PC-3 (cell line): ENCODE measurements at regions not wholly inside any gene's neighbourhood (a gene's known extent, or its start where the extent isn't known, plus 50 kb on each side); places are given as distances from the start of the nearest gene placed in this dataset.

Source experiments
- ATAC-seq: fragments of 200-7000 bp; cut with Tn5 transposase; 2 replicates; pipeline ENCODE4 v1.9.1; 2020; ENCODE audit warnings: mild to moderate bottlenecking, moderate library complexity
- BruUV-seq: library from RNA; stranded (reverse); fragments of 400-500 nt; replicated peaks from 2 replicates; lab custom pipeline; 2021; lab: Mats Ljungman, UMichigan
- CTCF ChIA-PET: fragments of 300-600 bp; sonication (Branson Sonifier 250); formaldehyde crosslinking; loops from one replicate; lab custom pipeline; 2022; ENCODE audit warnings: antibody characterized with exemption; lab: Charles Lee
- POLR2A ChIA-PET: fragments of 300-600 bp; sonication (Branson Sonifier 250); formaldehyde crosslinking; loops from one replicate; lab custom pipeline; 2022; ENCODE audit warnings: antibody characterized with exemption; ENCODE audit not compliant: unreplicated experiment; lab: Charles Lee
- DNase-seq: peaks from one replicate; pipeline ENCODE4 v3.0.0-alpha.2; 2015
- H2AFZ ChIP-seq: fragments of 300-600 bp; sonication (generic); 2 replicates; pipeline ENCODE4 v1.6.0; 2016; ENCODE audit warnings: antibody characterized with exemption, low read length
- H3F3A ChIP-seq: fragments of 300-600 bp; sonication (generic); one replicate; pipeline ENCODE4 v1.6.0; 2017; ENCODE audit warnings: antibody characterized with exemption, low read length, control low read depth, mild to moderate bottlenecking; ENCODE audit not compliant: unreplicated experiment
- H3K27ac ChIP-seq: fragments of 300-600 bp; sonication (generic); 2 replicates; pipeline ENCODE4 v1.5.1; 2016; ENCODE audit warnings: mild to moderate bottlenecking, low read length
- H3K27me3 ChIP-seq: fragments of 300-600 bp; sonication (generic); 2 replicates; pipeline ENCODE4 v1.6.1; 2016; ENCODE audit warnings: low read length, mixed read lengths
- H3K36me3 ChIP-seq: fragments of 300-600 bp; sonication (generic); 2 replicates; pipeline ENCODE4 v1.6.1; 2016; ENCODE audit warnings: low read depth, mixed run types, low read length, mixed read lengths
- H3K4me1 ChIP-seq: fragments of 300-600 bp; sonication (generic); 2 replicates; pipeline ENCODE4 v1.5.1; 2016; ENCODE audit warnings: low read length; ENCODE audit not compliant: insufficient read depth
- H3K4me2 ChIP-seq: fragments of 300-600 bp; sonication (generic); 2 replicates; pipeline ENCODE4 v1.6.0; 2016; ENCODE audit warnings: low read length
- H3K4me3 ChIP-seq: fragments of 300-600 bp; sonication (generic); 2 replicates; pipeline ENCODE4 v1.5.1; 2016; ENCODE audit warnings: mild to moderate bottlenecking, low read length, mixed read lengths
- H3K79me2 ChIP-seq: fragments of 300-600 bp; sonication (generic); 2 replicates; pipeline ENCODE4 v1.6.1; 2017; ENCODE audit warnings: low read length, mixed read lengths
- H3K9ac ChIP-seq: fragments of 300-600 bp; sonication (generic); 2 replicates; pipeline ENCODE4 v1.6.0; 2016; ENCODE audit warnings: mild to moderate bottlenecking, low read length
- H3K9me2 ChIP-seq: fragments of 300-600 bp; sonication (generic); replicated peaks from 2 replicates; pipeline ENCODE4 v1.6.1; 2016; ENCODE audit warnings: mixed run types, low read length, mixed read lengths
- H3K9me3 ChIP-seq: fragments of 300-600 bp; sonication (generic); 2 replicates; pipeline ENCODE4 v1.6.1; 2016; ENCODE audit warnings: low read length, mixed read lengths
- H4K20me1 ChIP-seq: fragments of 300-600 bp; sonication (generic); 2 replicates; pipeline ENCODE4 v1.6.1; 2016; ENCODE audit warnings: low read length, mixed read lengths
- CTCF ChIP-seq: fragments of 300-600 bp; sonication (generic); conservative IDR thresholded peaks from 2 replicates; pipeline ENCODE4 v1.5.1; 2017; ENCODE audit warnings: antibody characterized with exemption, low read depth, mild to moderate bottlenecking, low read length
- EZH2 ChIP-seq: fragments of 300-600 bp; sonication (generic); IDR thresholded peaks from one replicate; pipeline ENCODE4 v1.6.1; 2017; ENCODE audit warnings: antibody characterized with exemption, mild to moderate bottlenecking, low read length; ENCODE audit not compliant: unreplicated experiment
- EZH2phosphoT487 ChIP-seq: fragments of 300-600 bp; sonication (generic); IDR thresholded peaks from 2 replicates; pipeline ENCODE4 v1.6.1; 2018; ENCODE audit warnings: mild to moderate bottlenecking, antibody characterized with exemption, low read length, borderline replicate concordance
- intact Hi-C: fragments of 100-400 bp; cut with micrococcal nuclease; formaldehyde crosslinking; loops from 2 replicates; pipeline ENCODE4 v1.9.0; 2023

- Histone ChIP-seq H3K79me2 (no peaks in the 10 kb centered on the region), H3K36me3 (no peaks in the 10 kb centered on the region), H3K4me3 (no peak overlapping the region), H3K27ac (no peak overlapping the region), H3K4me1 (no peaks in the 10 kb centered on the region), H3K27me3 (peaks cover 5% of the 10 kb centered on the region; the same call in 1 of the 2 replicates), H3K9me2 (no peaks in the 10 kb centered on the region), H3F3A (no peaks in the 10 kb centered on the region), H3K9ac (no peak overlapping the region), H2AFZ (no peak overlapping the region), H3K4me2 (no peak overlapping the region), H4K20me1 (no peaks in the 10 kb centered on the region), H3K9me3 (no peaks in the 10 kb centered on the region)
- ChIA-PET CTCF (no interaction called here), POLR2A (no interaction called here)
- no TSS peak for BruUV-seq
- no peak for ATAC-seq
- intact Hi-C loops = no loop called here
- DNase-seq = no peak
- no peak for TF ChIP-seq CTCF
- no peak for TF ChIP-seq EZH2phosphoT487
- TF ChIP-seq EZH2 = no peak
Measured at GRCh38 chr20:58590679-58591473, 60.2 kb upstream of the STX16 start.

- H3F3A ChIP-seq = no peaks in the 10 kb centered on the region
- no peak for DNase-seq
- no peak overlapping the region for H3K27ac ChIP-seq
- no peaks in the 10 kb centered on the region for H3K9me2 ChIP-seq
- no peaks in the 10 kb centered on the region for H3K36me3 ChIP-seq
- no peak overlapping the region for H3K4me2 ChIP-seq
- BruUV-seq = no TSS peak
- H3K79me2 ChIP-seq = no peaks in the 10 kb centered on the region
- intact Hi-C loops = no loop called here
- H3K9me3 ChIP-seq = no peaks in the 10 kb centered on the region; the same call in 1 of the 2 replicates
- TF ChIP-seq EZH2 (no peak), EZH2phosphoT487 (no peak), CTCF (no peak)
- H2AFZ ChIP-seq = no peak overlapping the region
- ATAC-seq = no peak
- H3K4me1 ChIP-seq = no peaks in the 10 kb centered on the region
- ChIA-PET POLR2A (no interaction called here), CTCF (no interaction called here)
- H3K9ac ChIP-seq = no peak overlapping the region
- peaks cover under 1% of the 10 kb centered on the region; the same call in 1 of the 2 replicates for H3K27me3 ChIP-seq
- H4K20me1 ChIP-seq = no peaks in the 10 kb centered on the region
- no peak overlapping the region for H3K4me3 ChIP-seq
Measured at GRCh38 chr20:58587467-58587866, 63.6 kb upstream of the STX16 start.

- ChIA-PET POLR2A (no interaction called here), CTCF (no interaction called here)
- Histone ChIP-seq H3K4me2 (no peak overlapping the region), H3K4me3 (no peak overlapping the region), H4K20me1 (no peaks in the 10 kb centered on the region), H3K4me1 (no peaks in the 10 kb centered on the region), H3K9me3 (no peaks in the 10 kb centered on the region; the same call in 1 of the 2 replicates), H3K27ac (no peak overlapping the region), H2AFZ (no peak overlapping the region), H3K36me3 (no peaks in the 10 kb centered on the region), H3K9me2 (no peaks in the 10 kb centered on the region), H3K27me3 (no peaks in the 10 kb centered on the region), H3K9ac (no peak overlapping the region), H3K79me2 (no peaks in the 10 kb centered on the region), H3F3A (no peaks in the 10 kb centered on the region)
- TF ChIP-seq CTCF = no peak
- no peak for TF ChIP-seq EZH2phosphoT487
- TF ChIP-seq EZH2 = no peak
- no TSS peak for BruUV-seq
- ATAC-seq (no peak), DNase-seq (no peak)
- intact Hi-C loops = no loop called here
Measured at GRCh38 chr20:58586565-58587093, 64.5 kb upstream of the STX16 start.
